ENCODE measurements at regions not wholly inside any gene's neighbourhood (a gene's known extent, or its start where the extent isn't known, plus 50 kb on each side); places are given as distances from the start of the nearest gene placed in this dataset.

DNA sequence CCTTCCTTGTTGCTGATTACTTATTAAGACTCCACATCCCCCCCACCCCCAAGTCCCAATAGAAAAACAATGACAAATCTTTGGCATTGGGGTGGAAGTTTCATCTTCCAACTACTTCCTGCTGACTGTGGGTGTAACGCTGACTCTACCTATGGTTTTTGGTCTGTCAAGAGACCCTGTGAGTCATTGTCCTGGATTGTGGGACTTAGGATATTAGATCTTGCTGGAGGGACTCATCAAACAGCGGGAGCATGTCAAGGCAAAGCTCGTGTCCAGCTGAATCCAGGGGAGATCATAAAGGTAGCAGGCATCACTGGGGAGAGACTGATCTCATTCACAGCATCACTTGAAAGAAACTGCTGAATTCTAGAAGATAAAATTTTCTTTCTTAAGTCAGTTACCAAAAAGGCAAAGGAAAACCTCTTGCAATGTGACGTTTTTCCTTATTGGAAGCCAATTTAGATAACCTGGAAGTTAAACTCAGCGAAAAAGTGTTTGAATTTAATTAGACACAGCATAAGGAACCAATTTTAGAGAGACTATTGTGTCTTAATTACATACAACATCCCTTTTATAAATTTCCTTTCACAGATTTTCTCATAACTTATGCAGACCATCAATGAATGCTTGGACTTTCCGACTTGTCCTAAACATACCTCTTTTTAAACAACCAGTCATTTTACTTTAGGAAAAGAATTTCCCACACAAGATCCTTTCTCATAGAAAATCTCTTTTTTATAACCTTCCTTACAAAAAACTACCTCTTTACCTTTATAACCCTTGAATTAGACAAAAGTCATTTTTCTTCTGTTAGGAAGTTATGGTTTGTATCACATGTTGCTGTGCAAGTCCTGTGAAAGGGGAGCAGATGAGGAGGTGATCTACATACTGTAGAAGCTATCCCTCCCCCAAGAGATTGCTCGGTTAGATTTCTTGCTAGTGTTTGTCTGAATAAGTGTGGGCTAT lies 94.6 kb upstream of the SCAF11 start:
- TF ChIP-seq, protein P1, sequence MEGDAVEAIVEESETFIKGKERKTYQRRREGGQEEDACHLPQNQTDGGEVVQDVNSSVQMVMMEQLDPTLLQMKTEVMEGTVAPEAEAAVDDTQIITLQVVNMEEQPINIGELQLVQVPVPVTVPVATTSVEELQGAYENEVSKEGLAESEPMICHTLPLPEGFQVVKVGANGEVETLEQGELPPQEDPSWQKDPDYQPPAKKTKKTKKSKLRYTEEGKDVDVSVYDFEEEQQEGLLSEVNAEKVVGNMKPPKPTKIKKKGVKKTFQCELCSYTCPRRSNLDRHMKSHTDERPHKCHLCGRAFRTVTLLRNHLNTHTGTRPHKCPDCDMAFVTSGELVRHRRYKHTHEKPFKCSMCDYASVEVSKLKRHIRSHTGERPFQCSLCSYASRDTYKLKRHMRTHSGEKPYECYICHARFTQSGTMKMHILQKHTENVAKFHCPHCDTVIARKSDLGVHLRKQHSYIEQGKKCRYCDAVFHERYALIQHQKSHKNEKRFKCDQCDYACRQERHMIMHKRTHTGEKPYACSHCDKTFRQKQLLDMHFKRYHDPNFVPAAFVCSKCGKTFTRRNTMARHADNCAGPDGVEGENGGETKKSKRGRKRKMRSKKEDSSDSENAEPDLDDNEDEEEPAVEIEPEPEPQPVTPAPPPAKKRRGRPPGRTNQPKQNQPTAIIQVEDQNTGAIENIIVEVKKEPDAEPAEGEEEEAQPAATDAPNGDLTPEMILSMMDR (IDR thresholded peaks at IDR 0.05), result no peak
- TF ChIP-seq POLR2A (IDR thresholded peaks at IDR 0.05), result no peak

Data from prostate gland (tissue), 2 donors.